Endothelial cell of umbilical vein (primary cell): ENCODE measurements at regions not wholly inside any gene's neighbourhood (a gene's known extent, or its start where the extent isn't known, plus 50 kb on each side); places are given as distances from the start of the nearest gene placed in this dataset.

Experiments
- POLR2A ChIP-seq: IDR thresholded peaks from 2 replicates; pipeline ENCODE4 v1.6.1; 2012; ENCODE audit warnings: low read depth, mild to moderate bottlenecking, control low read depth, low read length
- TF ChIP-seq, protein P1 (sequence below), 2 donors: IDR thresholded peaks; 1 replicate in 1 of 2; 2 replicates in 1 of 2; pipeline ENCODE4 v1.5.1; 2011; ENCODE audit warnings: low read length in 2 of 2, mild to moderate bottlenecking in 2 of 2, moderate library complexity in 2 of 2, control low read depth in 1 of 2, inconsistent platforms in 1 of 2, low read depth in 1 of 2; ENCODE audit not compliant: insufficient read depth in 1 of 2; ENCODE audit errors: extremely low read depth in 1 of 2

DNA sequence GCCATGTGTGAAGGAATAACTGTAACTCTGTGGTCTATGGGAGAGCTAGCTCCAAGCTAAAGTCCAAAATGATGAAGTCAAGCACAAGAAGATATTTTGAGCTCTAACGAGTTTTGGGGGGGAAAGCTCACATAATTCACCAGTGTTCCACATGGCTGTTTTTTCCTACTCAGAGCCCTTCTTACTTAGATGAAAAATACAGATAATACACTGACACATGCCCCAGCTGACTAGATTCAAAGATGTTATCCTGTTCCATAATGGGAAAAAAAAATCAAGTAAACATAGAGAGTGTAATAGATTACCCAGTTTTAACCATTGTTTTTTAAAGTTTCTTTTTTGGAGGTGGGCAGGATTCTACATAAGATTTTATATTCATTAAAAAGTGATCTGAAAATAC lies 86.6 kb downstream of the PRLHR start:
- TF ChIP-seq POLR2A, result no peak
- TF ChIP-seq, protein P1, sequence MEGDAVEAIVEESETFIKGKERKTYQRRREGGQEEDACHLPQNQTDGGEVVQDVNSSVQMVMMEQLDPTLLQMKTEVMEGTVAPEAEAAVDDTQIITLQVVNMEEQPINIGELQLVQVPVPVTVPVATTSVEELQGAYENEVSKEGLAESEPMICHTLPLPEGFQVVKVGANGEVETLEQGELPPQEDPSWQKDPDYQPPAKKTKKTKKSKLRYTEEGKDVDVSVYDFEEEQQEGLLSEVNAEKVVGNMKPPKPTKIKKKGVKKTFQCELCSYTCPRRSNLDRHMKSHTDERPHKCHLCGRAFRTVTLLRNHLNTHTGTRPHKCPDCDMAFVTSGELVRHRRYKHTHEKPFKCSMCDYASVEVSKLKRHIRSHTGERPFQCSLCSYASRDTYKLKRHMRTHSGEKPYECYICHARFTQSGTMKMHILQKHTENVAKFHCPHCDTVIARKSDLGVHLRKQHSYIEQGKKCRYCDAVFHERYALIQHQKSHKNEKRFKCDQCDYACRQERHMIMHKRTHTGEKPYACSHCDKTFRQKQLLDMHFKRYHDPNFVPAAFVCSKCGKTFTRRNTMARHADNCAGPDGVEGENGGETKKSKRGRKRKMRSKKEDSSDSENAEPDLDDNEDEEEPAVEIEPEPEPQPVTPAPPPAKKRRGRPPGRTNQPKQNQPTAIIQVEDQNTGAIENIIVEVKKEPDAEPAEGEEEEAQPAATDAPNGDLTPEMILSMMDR (IDR thresholded peaks at IDR 0.05; ENCODE audit: extremely low read depth in 1 of 2, insufficient read depth in 1 of 2, low read depth in 1 of 2, low read length in 2 of 2), result no peak
